HG03342 (cell line): ENCODE measurements at regions not wholly inside any gene's neighbourhood (a gene's known extent, or its start where the extent isn't known, plus 50 kb on each side); places are given as distances from the start of the nearest gene placed in this dataset.
A peak's percentile ranks its signal among the peaks of the same experiment; 100 is the strongest.
"Not testable (repeated sequence)": the region's sequence is repeated elsewhere in the genome, so short reads cannot be mapped to it uniquely, and the experiment has no call there.

Experiments used
- ATAC-seq: cut with Tn5 transposase; IDR thresholded peaks from one replicate; pipeline ENCODE4 v1.9.1; 2021; ENCODE audit warnings: mild to moderate bottlenecking, moderate library complexity; ENCODE audit not compliant: unreplicated experiment

DNA sequence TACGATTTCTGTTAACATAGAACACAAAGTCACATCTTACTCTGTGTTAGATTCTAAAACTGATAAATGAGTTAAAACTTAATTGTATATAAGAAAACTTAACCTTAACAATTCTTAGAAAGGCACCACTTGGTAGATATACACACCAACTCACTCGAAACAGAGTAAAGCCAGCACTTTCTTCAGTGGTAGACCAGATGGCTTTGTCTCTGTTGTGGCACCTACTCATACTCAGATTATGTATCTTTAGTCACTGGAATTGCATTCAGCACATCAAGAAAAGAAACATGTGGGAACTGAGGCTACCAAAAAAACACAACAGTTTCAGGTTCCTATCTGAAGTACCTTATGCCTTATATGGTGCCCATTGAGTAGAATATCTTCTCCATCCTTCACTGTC lies 192.5 kb downstream of the ZNF608 start:
- ATAC-seq, result no peak

DNA sequence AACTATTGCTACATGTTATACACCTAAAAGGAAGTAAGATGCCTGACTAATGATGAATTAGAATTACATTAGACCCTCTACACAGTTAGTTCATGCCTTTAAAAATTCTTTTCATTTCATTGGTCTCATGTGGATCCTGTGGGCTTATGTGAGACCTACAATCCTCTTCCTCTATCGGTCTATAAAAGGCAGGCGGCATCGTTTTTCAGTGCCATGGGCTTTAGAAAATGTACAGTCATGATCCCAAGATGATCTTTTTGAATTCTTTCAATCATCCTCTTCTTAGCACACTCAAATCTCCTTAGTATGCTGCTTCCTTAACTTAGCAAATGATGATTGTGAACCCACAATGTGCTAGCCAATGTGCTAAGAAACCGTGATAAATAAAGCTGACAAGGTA lies 193.9 kb downstream of the ZNF608 start:
- ATAC-seq, result no peak

DNA sequence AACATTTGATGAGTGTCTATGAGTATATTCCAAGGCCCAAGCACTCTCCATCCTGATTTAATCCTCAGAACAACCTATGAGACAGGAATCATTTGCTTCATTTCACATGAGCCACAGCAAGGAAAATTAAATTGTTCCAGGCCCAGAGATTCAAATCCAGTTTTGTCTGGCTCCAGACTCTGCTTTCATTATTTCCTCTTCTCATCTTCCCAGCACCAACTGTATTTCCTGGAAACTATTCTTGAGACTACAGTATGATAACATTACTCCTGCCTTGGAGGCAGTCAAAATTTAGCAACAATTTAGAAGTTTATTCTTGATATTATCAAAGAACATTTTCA lies 194.5 kb downstream of the ZNF608 start:
- ATAC-seq, result no peak

DNA sequence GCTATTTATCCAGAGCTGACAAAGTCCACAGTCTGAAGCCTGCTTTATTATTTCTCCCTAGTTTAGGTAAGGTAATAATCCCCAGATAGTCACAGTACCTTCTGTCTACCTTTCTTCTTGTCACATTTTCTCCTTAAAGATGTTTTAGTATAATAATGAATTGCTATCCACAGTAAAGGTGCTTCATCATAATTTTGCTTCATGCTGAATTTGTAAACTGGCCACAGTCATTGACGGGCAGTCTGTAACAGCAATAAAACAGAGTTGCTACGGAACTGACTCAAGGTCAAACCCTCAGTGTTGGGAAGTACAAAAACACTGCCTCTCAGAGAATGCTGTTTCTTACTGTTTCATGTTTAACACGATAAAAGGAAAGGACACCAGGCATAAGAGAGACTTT lies 195.7 kb downstream of the ZNF608 start:
- ATAC-seq, result no peak

DNA sequence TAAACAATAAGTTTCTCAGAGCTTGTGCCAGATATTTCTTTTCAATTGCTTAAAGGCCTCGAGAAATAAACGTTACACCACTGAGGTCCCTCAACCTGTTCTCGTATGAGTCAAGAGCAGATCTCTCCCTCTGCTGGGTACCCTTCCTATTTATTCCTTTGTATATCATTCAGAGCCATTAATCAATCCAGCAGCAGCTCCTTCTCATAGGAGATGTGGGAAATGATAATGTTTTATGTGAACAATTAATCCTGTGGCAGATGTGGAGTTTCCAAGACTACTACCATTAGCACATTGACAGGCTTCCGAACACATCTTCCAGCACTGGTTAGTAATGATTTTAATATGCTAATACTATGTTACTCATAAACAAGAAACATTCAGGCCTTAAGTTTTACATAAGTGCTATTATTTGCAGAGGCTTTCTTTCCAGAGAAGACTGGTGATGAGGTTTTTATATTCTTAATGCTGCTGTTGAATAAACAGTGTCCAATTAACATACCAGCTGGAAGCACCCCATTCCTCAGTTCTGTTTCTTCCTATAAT lies 196.5 kb downstream of the ZNF608 start:
- no peak for ATAC-seq

DNA sequence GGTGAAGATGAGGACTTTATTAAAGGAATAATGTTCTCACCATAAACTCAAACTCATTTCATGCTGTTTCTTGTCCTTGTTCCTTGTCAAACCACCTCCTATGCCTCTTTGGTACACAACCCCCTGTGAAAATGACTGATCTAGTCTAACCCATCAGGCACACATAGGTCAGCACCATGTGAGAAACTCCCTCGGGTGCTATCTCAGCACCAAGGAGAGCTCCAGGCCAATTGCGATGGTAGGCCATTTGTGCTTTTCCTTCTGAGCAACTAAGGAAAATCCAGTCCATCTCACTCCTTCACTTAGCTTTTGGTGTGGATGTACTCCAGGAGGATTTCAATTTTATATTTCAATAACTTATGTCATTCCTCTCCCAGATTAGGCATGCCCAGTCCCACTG lies 199.8 kb downstream of the ZNF608 start:
- no peak for ATAC-seq

DNA sequence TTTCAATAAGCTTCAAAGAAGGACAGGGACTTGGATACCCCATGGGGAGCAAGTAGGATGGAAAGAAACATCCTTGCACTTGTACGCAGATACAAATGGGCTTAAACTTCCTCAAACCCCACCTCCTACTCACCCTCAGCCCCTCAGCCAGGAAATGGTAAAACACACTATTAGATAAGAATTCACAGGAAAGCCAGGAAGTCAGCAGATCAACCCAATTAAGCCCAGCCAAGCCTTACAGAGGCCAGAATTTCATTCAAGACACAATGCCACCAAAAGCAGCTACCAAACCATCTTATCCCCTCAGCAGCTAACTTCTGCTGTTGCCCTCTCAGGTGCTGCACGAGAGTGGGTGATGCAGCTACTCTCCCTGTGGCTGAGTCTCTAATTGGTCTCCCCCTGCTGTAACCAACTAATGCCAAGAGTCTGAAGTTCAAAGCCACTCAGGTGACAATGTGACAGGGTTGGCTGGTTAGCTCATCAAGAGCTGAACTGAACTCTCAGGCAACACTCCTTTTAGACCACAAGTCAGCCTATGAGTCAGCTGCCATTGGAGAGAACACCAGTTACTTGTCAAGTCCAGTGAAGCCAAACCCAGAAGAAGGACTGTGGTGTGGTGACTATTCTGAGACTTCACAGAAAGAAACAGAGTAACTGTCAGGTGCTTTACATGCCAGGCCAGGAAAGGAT lies 201.9 kb downstream of the ZNF608 start:
- peak; percentile 96 for ATAC-seq

DNA sequence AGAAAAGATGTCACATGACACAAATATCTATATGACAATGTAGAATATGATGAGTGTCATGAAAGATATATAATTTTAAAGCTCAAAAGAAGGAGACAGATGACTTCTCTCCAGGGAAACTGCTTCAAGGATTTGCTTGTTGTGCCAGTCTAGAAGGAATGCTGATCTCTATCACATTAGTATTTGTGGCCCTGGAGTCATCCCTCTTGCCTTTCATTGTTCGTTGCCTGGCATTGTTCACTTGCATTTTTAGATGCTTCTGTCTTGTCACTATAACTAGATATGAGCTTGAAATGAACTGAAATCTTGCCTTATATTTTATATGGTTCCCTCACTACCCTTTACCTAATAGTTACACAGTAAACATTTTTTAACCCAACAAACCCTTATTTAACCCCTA lies 207.5 kb downstream of the ZNF608 start:
- ATAC-seq, result no peak

DNA sequence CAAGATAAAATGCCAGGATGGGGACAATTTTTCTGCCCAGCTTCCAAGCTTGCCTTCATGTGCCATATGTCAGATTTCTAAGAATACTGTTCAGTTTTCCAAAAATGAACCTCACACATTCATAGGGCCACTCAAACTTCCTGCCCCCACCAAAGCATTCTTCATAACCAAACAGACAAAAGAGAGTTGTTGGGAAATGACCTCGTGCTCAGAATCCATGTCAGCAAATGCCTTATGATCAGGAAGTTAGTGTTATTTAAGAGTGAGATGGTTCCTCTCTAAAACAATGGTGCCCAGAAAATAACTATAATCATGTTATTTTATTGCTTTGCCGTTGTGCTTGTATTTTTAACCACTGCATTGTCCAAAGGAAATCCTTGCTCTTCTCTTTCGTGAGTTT lies 208.2 kb downstream of the ZNF608 start:
- ATAC-seq, result no peak

DNA sequence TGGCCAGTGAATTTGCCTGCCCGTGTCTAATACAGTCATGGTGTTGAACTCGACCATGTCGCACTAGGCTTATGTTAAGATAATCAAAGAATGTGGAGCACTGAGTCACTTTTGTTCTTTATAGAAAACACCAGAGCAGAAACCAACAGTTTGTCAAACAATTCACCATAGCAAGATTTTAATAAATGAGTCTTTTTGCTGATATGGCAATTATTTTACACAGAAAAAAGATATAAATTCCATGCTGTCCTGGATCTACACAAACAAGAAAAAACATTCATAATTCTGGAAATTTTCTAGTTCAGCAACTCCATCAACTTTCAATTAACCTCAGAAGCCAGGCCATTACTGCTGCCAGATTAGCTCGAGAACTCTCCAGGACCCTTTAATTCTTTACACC lies 208.9 kb downstream of the ZNF608 start:
- ATAC-seq, result no peak

DNA sequence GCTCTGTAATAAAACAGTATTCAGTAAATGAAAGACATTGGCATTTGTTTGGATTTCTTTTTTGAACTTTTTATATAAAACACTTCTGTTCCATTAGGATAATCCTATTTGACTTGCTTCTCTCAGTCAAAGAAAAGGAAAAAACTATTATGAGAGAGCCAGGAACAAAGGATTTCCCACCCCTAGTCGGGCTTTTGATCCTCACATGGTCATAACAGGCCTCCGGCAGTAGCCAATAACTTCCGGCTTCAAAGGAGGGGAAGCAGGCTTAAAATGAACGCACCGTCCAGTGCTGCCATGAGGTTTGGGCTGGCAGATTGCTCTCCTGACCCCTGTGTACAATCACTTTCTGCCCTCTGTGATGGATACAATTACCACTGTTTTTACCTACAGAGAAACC lies 209.3 kb downstream of the ZNF608 start:
- ATAC-seq, result no peak

DNA sequence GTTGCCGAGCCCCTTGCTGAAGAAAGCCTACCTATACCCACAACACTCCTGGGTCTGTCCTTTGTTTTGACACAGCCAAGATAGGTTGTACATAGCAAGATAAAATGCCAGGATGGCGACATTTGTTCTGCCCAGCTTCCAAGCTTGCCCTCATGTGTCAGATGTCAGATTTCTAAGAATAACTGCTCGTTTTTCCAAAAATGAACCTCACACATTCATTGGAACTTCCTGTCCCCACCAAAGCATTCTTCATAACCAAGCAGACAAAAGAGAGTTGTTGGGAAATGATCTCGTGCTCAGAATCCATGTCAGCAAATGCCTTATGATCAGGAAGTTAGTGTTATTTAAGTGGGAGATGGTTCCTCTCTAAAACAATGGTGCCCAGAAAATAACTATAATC lies 210.1 kb downstream of the ZNF608 start:
- ATAC-seq, result no peak

DNA sequence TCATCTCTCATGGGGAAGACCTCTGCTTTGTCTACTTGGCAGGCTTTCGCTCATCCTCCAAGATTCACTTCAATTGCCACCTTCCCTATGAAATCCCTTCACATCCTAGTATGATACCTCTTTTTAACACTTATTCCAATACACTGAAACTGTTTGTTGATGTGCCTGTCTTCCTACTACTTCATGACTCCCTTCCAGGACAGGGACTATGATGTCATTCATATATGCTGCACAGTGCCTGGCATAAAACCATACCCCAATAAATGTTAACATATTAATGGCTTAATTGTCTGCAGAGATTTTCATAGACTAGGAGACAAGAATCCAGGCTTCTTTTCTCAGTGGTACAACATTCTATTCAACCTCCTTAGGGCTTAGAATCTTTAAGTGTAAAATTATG lies 215.5 kb downstream of the ZNF608 start:
- ATAC-seq, result no peak

DNA sequence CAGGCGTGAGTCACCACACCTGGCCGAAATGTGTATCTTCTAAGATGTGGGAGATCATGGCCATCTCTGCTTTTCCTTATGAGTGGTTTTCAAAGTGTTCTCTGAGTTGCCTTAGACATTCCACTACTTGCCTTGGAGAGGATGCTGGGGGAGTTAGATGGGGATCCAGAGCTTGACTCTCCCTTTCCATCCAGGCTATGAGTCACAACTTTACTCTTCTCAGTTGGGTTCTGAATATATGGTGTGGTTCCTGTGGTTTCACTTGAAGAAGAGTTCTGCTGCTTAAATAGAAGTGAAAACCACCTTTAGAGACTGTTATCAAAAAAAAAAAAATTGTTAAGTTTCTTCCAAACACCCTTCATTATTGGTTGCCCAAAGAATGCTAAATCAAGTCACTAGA lies 217.6 kb downstream of the ZNF608 start:
- ATAC-seq, result peak; percentile 34

DNA sequence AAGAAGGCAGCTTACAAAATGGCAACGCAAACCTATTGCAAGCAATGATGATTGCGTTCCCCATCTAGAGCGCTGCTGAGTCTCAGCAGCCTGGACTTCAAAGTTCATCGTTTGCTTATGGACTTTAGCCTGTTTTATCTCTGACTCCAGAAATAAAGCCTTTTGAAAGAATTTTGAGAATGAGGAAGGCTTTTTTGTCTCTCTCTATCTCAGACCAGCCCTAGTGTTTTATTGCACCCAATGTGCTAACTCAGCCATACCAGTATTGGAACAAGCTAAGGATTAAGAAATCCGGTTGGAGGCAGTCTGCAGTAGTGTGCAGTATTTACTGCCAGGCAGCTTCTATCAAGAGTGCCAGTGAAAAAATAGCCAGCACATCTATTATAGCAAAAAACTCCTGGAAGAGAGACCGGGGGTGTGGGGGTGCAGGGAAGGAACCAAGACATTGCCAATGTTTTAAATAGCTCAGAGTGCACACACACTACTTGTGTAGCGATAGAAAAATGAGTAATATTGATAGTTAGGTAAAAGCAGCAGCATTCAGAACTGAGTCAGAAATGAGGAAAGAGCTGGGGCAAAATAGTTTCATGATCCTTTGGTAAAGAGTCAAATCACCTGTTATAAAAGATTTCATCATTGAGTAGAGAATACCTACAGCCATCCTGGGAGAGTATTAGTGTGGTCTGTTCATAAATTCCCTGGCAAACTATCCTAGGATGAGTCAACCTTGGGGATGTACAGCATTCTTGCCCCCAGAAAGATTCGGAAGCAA lies 219.0 kb downstream of the ZNF608 start:
- ATAC-seq, result no peak

DNA sequence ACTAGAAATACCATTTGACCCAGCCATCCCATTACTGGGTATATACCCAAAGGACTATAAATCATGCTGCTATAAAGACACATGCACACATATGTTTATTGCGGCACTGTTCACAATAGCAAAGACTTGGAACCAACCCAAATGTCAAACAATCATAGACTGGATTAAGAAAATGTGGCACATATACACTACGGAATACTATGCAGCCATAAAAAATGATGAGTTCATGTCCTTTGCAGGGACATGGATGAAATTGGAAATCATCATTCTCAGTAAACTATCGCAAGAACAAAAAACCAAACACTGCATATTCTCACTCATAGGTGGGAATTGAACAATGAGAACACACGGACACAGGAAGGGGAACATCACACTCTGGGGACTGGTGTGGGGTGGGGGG lies 220.4 kb downstream of the ZNF608 start:
- not testable (repeated sequence) for ATAC-seq

DNA sequence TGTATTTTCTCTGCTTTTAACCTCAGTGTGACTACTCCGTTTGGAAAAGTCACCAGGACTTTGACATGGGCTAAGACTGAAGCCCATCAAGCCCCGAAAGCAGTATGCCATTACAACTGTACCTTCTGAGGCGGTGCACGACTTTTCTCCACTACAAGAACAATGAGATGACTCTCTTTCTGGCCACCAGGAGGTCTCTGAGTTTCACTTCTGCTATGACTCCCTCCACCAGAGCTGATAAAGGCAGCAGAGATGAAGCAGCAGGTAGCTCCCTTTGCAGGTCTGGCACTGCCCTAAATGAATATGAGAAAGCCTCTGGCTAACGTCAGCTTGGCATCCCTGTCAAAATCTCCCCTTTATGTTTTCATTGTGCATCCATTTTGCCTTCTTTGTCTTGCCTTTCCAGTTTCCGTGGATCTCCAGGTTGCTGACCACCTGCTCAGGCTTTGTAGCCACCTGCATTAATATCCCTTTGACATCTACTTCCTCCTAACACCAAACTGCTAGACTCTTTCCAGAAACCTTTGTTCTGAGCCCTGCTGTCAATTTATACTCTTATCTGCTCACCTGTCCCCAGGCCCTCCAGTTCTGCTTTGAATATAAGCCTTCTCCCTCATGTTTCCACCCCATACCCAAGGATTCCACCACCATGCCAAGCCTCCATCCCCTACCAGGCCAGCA lies 221.7 kb downstream of the ZNF608 start:
- ATAC-seq, result peak; percentile 98

DNA sequence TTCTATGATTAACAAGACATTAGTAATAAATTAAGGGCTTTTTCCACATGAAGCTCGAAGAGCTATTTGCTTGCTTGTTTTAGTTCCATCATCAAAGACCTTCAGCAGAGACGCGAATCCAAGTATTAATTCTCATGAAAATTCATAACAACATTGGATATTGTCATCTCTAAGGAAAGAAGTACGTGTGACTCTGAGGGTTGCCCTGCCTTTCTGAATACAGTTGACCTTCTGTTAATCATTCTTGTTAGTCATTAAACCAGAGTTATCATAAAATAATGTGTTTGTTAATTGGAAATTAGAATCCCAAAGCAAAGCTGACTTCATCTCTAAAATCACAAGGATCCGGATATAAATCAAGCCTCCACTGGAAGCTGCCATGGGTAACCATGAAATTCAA lies 222.5 kb downstream of the ZNF608 start:
- no peak for ATAC-seq

DNA sequence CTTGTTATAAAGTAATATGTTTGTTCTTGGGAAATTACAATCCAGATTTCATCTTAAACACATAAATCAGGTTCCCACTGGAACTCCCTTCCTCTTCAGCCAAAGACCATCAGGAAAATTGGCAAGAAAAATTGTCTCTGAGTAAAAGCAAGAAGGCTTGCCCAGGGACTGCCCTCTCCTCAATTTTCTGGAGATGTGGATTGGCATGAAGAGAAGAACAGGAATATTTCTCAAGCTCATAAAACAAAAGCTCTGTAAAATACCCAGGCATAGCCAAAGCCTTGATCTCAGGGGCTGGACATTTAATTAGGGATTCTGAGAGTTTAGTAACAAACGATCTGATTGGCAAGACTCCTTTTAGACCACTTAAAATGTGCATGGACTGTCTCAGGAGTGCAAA lies 223.4 kb downstream of the ZNF608 start:
- no peak for ATAC-seq

DNA sequence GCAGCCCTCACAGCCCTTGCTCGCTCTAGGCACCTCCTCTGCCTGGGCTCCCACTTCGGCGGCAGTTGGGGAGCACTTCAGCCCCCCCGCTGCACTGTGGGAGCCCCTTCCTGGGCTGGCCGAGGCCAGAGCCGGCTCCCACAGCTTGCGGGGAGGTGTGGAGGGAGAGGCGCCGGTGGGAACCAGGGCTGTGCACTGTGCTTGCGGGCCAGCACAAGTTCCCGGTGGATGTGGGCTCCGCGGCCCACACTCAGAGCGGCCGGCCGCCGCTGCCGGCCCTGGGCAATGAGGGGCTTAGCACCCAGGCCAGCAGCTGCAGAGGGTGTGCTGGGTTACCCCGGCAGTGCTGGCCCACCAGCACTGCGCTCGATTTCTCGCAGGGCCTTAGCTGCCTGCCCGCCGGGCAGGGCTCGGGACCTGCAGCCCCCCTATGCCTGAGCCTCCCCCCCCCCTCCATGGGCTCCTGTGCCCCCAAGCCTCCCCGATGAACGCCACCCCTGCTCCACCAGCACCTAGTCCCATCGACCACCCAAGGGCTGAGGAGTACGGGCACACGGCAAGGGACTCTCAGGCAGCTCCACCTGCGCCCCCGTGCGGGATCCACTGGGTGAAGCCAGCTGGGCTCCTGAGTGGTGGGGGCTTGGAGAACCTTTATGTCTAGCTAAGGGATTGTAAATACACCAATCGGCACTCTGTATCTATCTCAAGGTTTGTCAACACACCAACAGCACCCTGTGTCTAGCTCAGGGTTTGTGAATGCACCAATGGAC lies 224.8 kb downstream of the ZNF608 start:
- no peak for ATAC-seq

DNA sequence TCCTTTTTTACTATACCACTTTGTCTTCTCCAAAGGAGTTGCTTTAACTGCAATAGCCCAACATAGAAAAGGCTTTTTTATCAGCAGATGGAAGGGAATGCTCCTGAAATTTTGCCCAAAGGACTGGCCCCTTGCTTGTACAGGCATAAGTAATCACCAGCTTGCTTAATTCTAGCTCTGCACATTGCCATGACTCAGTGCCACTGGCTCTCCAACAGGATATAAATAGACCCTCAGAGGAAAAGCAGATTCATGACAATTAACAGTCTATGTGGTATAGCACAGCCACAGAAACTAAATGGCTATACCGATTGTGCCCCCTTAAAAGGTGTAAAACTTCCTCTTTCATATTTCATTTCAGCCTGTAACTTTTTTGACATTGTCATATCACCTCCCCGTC lies 227.0 kb downstream of the ZNF608 start:
- peak; percentile 76 for ATAC-seq
